Neuronal stem cell (in vitro differentiated cells): ENCODE measurements at regions not wholly inside any gene's neighbourhood (a gene's known extent, or its start where the extent isn't known, plus 50 kb on each side); places are given as distances from the start of the nearest gene placed in this dataset.
A peak's percentile ranks its signal among the peaks of the same experiment; 100 is the strongest.

Experiments used
- DNase-seq: peaks from one replicate; pipeline ENCODE4 v3.0.0-alpha.2; 2013; ENCODE audit warnings: low spot score
- H2AFZ ChIP-seq: one replicate; pipeline ENCODE4 v1.6.1; 2013; ENCODE audit warnings: mild to moderate bottlenecking, low read length, inconsistent platforms
- H2AK5ac ChIP-seq: 2 replicates; pipeline ENCODE4 v1.6.1; 2013; ENCODE audit warnings: low read depth, mild to moderate bottlenecking, inconsistent platforms, low read length, moderate library complexity, mixed read lengths
- H2BK120ac ChIP-seq: 2 replicates; pipeline ENCODE4 v1.6.1; 2013; ENCODE audit warnings: low read depth, mild to moderate bottlenecking, inconsistent platforms, low read length, moderate library complexity, mixed read lengths
- H2BK12ac ChIP-seq: one replicate; pipeline ENCODE4 v1.6.1; 2013; ENCODE audit warnings: low read length, inconsistent platforms
- H2BK15ac ChIP-seq: 2 replicates; pipeline ENCODE4 v1.6.1; 2013; ENCODE audit warnings: mild to moderate bottlenecking, low read length, inconsistent platforms, mixed read lengths
- H2BK5ac ChIP-seq: one replicate; pipeline ENCODE4 v1.6.1; 2013; ENCODE audit warnings: inconsistent platforms, mild to moderate bottlenecking, low read length, moderate library complexity
- H3K14ac ChIP-seq: one replicate; pipeline ENCODE4 v1.6.1; 2013; ENCODE audit warnings: low read length, inconsistent platforms
- H3K18ac ChIP-seq: 2 replicates; pipeline ENCODE4 v1.6.1; 2013; ENCODE audit warnings: low read length, inconsistent platforms
- H3K23ac ChIP-seq: 2 replicates; pipeline ENCODE4 v1.6.1; 2013; ENCODE audit warnings: low read depth, mild to moderate bottlenecking, mixed read lengths, low read length, inconsistent platforms; ENCODE audit not compliant: poor library complexity
- H3K27ac ChIP-seq: replicated peaks from 3 replicates; pipeline ENCODE4 v1.5.1; 2013; ENCODE audit warnings: low read length, inconsistent platforms
- H3K27me3 ChIP-seq, 3 experiments: 2 replicates each; pipeline ENCODE4 v1.6.1; 2013; ENCODE audit warnings: low read length in 3 of 3, mild to moderate bottlenecking in 2 of 3, inconsistent platforms in 1 of 3, low read depth in 1 of 3, mixed read lengths in 1 of 3, moderate library complexity in 1 of 3; ENCODE audit not compliant: control insufficient read depth in 3 of 3, insufficient read depth in 3 of 3
- H3K36me3 ChIP-seq, 2 donors: replicated peaks in 1 of 2; 2 replicates each; pipeline ENCODE4 v1.6.1; 2013; ENCODE audit warnings: low read length in 2 of 2; ENCODE audit not compliant: control insufficient read depth in 2 of 2, insufficient read depth in 2 of 2
- H3K4ac ChIP-seq: 2 replicates; pipeline ENCODE4 v1.6.1; 2013; ENCODE audit warnings: inconsistent platforms, mild to moderate bottlenecking, low read length, moderate library complexity
- H3K4me1 ChIP-seq, 2 donors: 1 replicate in 1 of 2; 2 replicates in 1 of 2; pipeline ENCODE4 v1.6.1; 2013; ENCODE audit warnings: low read length in 2 of 2, low read depth in 1 of 2; ENCODE audit not compliant: control insufficient read depth in 2 of 2, insufficient read depth in 1 of 2
- H3K4me2 ChIP-seq: one replicate; pipeline ENCODE4 v1.6.1; 2013; ENCODE audit warnings: mild to moderate bottlenecking, low read length, inconsistent platforms; ENCODE audit not compliant: insufficient read depth, poor library complexity, severe bottlenecking
- H3K4me3 ChIP-seq, 2 donors: 2 replicates each; pipeline ENCODE4 v1.5.1; 2013; ENCODE audit warnings: low read length in 2 of 2, mild to moderate bottlenecking in 2 of 2, inconsistent platforms in 1 of 2, moderate library complexity in 1 of 2
- H3K79me1 ChIP-seq: one replicate; pipeline ENCODE4 v1.6.1; 2013; ENCODE audit warnings: low read depth, mild to moderate bottlenecking, inconsistent platforms, low read length, moderate library complexity
- H3K9ac ChIP-seq: one replicate; pipeline ENCODE4 v1.6.1; 2013; ENCODE audit warnings: mild to moderate bottlenecking, low read depth, low read length, inconsistent platforms; ENCODE audit not compliant: poor library complexity
- H3K9me3 ChIP-seq, 2 donors: replicated peaks in 1 of 2; 2 replicates each; pipeline versions ENCODE3 to v1.6.1; 2013; ENCODE audit warnings: low read length in 2 of 2, mild to moderate bottlenecking in 2 of 2, inconsistent platforms in 1 of 2, low read depth in 1 of 2, mixed read lengths in 1 of 2, moderate library complexity in 1 of 2; ENCODE audit not compliant: control insufficient read depth in 2 of 2, insufficient read depth in 1 of 2
- H4K8ac ChIP-seq: one replicate; pipeline ENCODE4 v1.6.1; 2013; ENCODE audit warnings: low read depth, mild to moderate bottlenecking, inconsistent platforms, low read length, moderate library complexity
- H4K91ac ChIP-seq: one replicate; pipeline ENCODE4 v1.6.1; 2013; ENCODE audit warnings: low read length, low read depth, mild to moderate bottlenecking, inconsistent platforms; ENCODE audit not compliant: poor library complexity
- whole genome bisulfite sequencing, 2 donors: extraction: QIAGEN DNeasy Blood & Tissue Kit; methylation state at CpG; one replicate each; pipeline ENCODE4 v1.1.7; 2013; ENCODE audit warnings: missing lambda C conversion rate in 2 of 2, mixed read lengths in 1 of 2; ENCODE audit not compliant: insufficient read length in 2 of 2, insufficient replicate concordance in 1 of 2; ENCODE audit errors: extremely low coverage in 2 of 2; 5-methylcytosine and 5-hydroxymethylcytosine counted together

- Histone ChIP-seq H4K8ac (no peak overlapping the region), H3K4me3 (no peak overlapping the region), H3K23ac (no peak overlapping the region), H3K4ac (no peak overlapping the region), H2AFZ (peak overlapping the region; percentile 85), H3K27ac (peak overlapping the region; percentile 87), H2AK5ac (no peak overlapping the region), H3K4me1 (peaks cover 9 to 11% of the 10 kb centered on the region in 2 donors), H4K91ac (no peak overlapping the region), H3K9ac (peak overlapping the region; percentile 82), H3K79me1 (no peaks in the 10 kb centered on the region), H2BK15ac (no peak overlapping the region), H3K36me3 (no peaks in the 10 kb centered on the region), H3K27me3 (no peaks in the 10 kb centered on the region), H2BK120ac (no peak overlapping the region), H3K14ac (no peak overlapping the region), H3K4me2 (no peak overlapping the region), H2BK5ac (no peak overlapping the region), H3K9me3 (peaks cover 0 to 9% of the 10 kb centered on the region in 2 donors), H2BK12ac (no peak overlapping the region), H3K18ac (peak overlapping the region; percentile 12)
- WGBS, 2 donors: no CpG with 5 or more reads among the region's 16 CpGs
- DNase-seq: peak; percentile 29
These were observed 234.4 kb upstream of the MPDZ start for GRCh38 chr9:13513716-13514444.

GRCh38 chr9:13513286-13513685 is 233.8 kb upstream of the MPDZ start:
- peak overlapping the region; percentile 87 for H3K27ac ChIP-seq
- no peak overlapping the region for H2AK5ac ChIP-seq
- no peak overlapping the region for H2BK15ac ChIP-seq
- H3K9ac ChIP-seq: no peak overlapping the region
- no peak overlapping the region for H2BK12ac ChIP-seq
- H2AFZ ChIP-seq: peak overlapping the region; percentile 85
- peaks cover 9 to 11% of the 10 kb centered on the region in 2 donors for H3K4me1 ChIP-seq
- no CpG with 5 or more reads among the region's 6 CpGs for WGBS, 2 donors
- no peaks in the 10 kb centered on the region for H3K27me3 ChIP-seq
- H3K36me3 ChIP-seq: no peaks in the 10 kb centered on the region
- no peak overlapping the region for H2BK120ac ChIP-seq
- H4K8ac ChIP-seq: no peak overlapping the region
- H3K18ac ChIP-seq: no peak overlapping the region
- no peak overlapping the region for H2BK5ac ChIP-seq
- no peak overlapping the region for H4K91ac ChIP-seq
- no peaks in the 10 kb centered on the region for H3K79me1 ChIP-seq
- H3K23ac ChIP-seq: no peak overlapping the region
- no peak overlapping the region for H3K4ac ChIP-seq
- no peak overlapping the region for H3K4me2 ChIP-seq
- DNase-seq: no peak
- H3K14ac ChIP-seq: no peak overlapping the region
- no peak overlapping the region for H3K4me3 ChIP-seq
- H3K9me3 ChIP-seq: peaks cover 0 to 9% of the 10 kb centered on the region in 2 donors

DNA sequence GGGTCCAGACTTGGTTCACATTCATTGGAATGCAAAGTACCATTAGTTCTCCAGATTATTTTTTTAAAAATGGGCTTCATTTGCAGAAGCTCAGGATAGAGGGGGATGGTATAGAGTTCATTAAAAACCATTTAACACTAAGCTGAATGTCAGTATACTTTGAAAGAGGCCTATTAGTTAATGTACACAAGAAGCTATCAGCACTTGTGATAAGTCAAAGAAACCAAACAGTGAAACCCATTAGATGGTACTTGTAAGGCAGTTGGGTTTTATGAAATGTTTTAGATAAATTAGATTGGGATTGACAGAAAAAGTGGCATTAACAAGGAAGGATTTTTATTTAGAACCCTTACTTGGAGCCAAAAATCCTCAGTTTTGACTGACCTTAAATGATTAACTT is 229.2 kb upstream of the MPDZ start:
- peaks cover 4 to 7% of the 10 kb centered on the region in 2 donors for H3K4me1 ChIP-seq
- H3K9me3 ChIP-seq: no peaks in the 10 kb centered on the region
- no peak overlapping the region for H4K91ac ChIP-seq
- no peak overlapping the region for H2AFZ ChIP-seq
- no peak overlapping the region for H3K4me3 ChIP-seq
- no peak for DNase-seq
- no peaks in the 10 kb centered on the region for H3K27me3 ChIP-seq
- no peak overlapping the region for H2BK5ac ChIP-seq
- no peak overlapping the region for H3K27ac ChIP-seq
- H3K36me3 ChIP-seq: no peaks in the 10 kb centered on the region
- no peak overlapping the region for H2AK5ac ChIP-seq
- no peak overlapping the region for H3K18ac ChIP-seq
- no peak overlapping the region for H3K14ac ChIP-seq
- H3K9ac ChIP-seq: no peak overlapping the region
- H2BK15ac ChIP-seq: no peak overlapping the region
- no peak overlapping the region for H3K4ac ChIP-seq
- no peaks in the 10 kb centered on the region for H3K79me1 ChIP-seq
- H3K23ac ChIP-seq: no peak overlapping the region
- no peak overlapping the region for H2BK12ac ChIP-seq
- no peak overlapping the region for H3K4me2 ChIP-seq
- H2BK120ac ChIP-seq: no peak overlapping the region
- H4K8ac ChIP-seq: no peak overlapping the region

GRCh38 chr9:13508086-13508485 is 228.6 kb upstream of the MPDZ start:
- no peaks in the 10 kb centered on the region for H3K27me3 ChIP-seq
- H4K91ac ChIP-seq: no peak overlapping the region
- H3K14ac ChIP-seq: no peak overlapping the region
- H3K18ac ChIP-seq: no peak overlapping the region
- no peak overlapping the region for H2AK5ac ChIP-seq
- no peak overlapping the region for H3K4ac ChIP-seq
- H3K23ac ChIP-seq: no peak overlapping the region
- H2AFZ ChIP-seq: no peak overlapping the region
- H2BK12ac ChIP-seq: no peak overlapping the region
- H3K4me3 ChIP-seq: no peak overlapping the region
- no peak overlapping the region for H2BK15ac ChIP-seq
- H3K36me3 ChIP-seq: no peaks in the 10 kb centered on the region
- no peak for DNase-seq
- H4K8ac ChIP-seq: no peak overlapping the region
- H3K4me1 ChIP-seq: peaks cover under 1 to 1% of the 10 kb centered on the region in 2 donors
- no peak overlapping the region for H3K4me2 ChIP-seq
- H2BK120ac ChIP-seq: no peak overlapping the region
- no CpG with 5 or more reads among the region's 2 CpGs for WGBS, 2 donors
- H3K79me1 ChIP-seq: no peaks in the 10 kb centered on the region
- H3K27ac ChIP-seq: no peak overlapping the region
- no peaks in the 10 kb centered on the region for H3K9me3 ChIP-seq
- no peak overlapping the region for H3K9ac ChIP-seq
- H2BK5ac ChIP-seq: no peak overlapping the region
